Stomach (tissue), 4 donors: ENCODE measurements at regions not wholly inside any gene's neighbourhood (a gene's known extent, or its start where the extent isn't known, plus 50 kb on each side); places are given as distances from the start of the nearest gene placed in this dataset.

Experiments
- POLR2A ChIP-seq, 4 donors: fragments of 450-650 bp; IDR thresholded peaks; one replicate each; pipeline ENCODE4 v1.6.1; 2016; ENCODE audit warnings: antibody characterized with exemption in 4 of 4, control low read depth in 2 of 4, mild to moderate bottlenecking in 1 of 4, moderate library complexity in 1 of 4
- POLR2AphosphoS5 ChIP-seq, 3 donors: sonication (generic); formaldehyde crosslinking; IDR thresholded peaks; one replicate each; pipeline ENCODE4 v1.6.1; 2016; ENCODE audit warnings: antibody characterized with exemption in 3 of 3
- TF ChIP-seq, protein P1 (sequence below), 7 experiments: fragments of 450-650 bp in 4 of 7; fragments of 200-600 bp in 3 of 7; sonication (generic) in 3 of 7; IDR thresholded peaks; one replicate each; pipeline ENCODE4 v1.5.1; 2016 to 2019; ENCODE audit warnings: antibody characterized with exemption in 7 of 7, control low read depth in 2 of 7, mild to moderate bottlenecking in 1 of 7

GRCh38 chr12:131375261-131375971, 335.5 kb upstream of the SFSWAP start:
- TF ChIP-seq, protein P1, sequence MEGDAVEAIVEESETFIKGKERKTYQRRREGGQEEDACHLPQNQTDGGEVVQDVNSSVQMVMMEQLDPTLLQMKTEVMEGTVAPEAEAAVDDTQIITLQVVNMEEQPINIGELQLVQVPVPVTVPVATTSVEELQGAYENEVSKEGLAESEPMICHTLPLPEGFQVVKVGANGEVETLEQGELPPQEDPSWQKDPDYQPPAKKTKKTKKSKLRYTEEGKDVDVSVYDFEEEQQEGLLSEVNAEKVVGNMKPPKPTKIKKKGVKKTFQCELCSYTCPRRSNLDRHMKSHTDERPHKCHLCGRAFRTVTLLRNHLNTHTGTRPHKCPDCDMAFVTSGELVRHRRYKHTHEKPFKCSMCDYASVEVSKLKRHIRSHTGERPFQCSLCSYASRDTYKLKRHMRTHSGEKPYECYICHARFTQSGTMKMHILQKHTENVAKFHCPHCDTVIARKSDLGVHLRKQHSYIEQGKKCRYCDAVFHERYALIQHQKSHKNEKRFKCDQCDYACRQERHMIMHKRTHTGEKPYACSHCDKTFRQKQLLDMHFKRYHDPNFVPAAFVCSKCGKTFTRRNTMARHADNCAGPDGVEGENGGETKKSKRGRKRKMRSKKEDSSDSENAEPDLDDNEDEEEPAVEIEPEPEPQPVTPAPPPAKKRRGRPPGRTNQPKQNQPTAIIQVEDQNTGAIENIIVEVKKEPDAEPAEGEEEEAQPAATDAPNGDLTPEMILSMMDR (IDR thresholded peaks at IDR 0.05), result no peak
- no peak for TF ChIP-seq POLR2AphosphoS5 (IDR thresholded peaks at IDR 0.05)
- no peak for TF ChIP-seq POLR2A (IDR thresholded peaks at IDR 0.05)
